GM13976 (cell line): ENCODE measurements at regions not wholly inside any gene's neighbourhood (a gene's known extent, or its start where the extent isn't known, plus 50 kb on each side); places are given as distances from the start of the nearest gene placed in this dataset.

Source experiments
- DNase-seq: peaks from one replicate; pipeline ENCODE4 v3.0.0; 2012; ENCODE audit warnings: low spot score
- in situ Hi-C: fragments of 300-500 bp; cut with MboI; formaldehyde crosslinking; loops from one replicate; pipeline ENCODE4 v1.12.0; 2022; ENCODE audit warnings: low sequenced_read_pairs, mixed read lengths, inconsistent platforms; ENCODE audit not compliant: unreplicated experiment
- TF ChIP-seq, protein P1 (sequence below): IDR thresholded peaks from 2 replicates; pipeline ENCODE4 v1.5.1; 2012; ENCODE audit warnings: borderline replicate concordance, mild to moderate bottlenecking; ENCODE audit not compliant: insufficient read depth; ENCODE audit errors: extremely low read depth, missing control alignments, control extremely low read depth

DNA sequence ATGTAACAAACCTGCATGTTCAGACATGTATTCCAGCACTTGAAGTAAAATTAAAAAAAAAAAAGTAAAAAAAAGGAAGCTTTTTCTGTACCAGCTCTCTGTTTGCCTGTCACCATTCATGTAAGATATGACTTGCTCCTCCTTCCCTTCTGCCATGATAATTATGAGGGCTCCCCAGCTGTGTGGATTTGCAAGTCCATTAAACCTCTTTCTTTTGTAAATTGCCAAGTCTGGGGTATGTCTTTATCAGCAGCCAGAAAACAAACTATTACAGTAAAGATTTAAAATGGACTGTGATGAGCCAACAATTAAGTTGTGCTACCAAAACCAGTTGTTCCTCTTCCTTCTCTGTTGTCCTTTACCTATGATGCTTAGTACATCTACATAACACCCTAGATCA is 619.6 kb downstream of the ARL4A start:
- in situ Hi-C loops, result no loop called here
- DNase-seq, result no peak
- TF ChIP-seq, protein P1, sequence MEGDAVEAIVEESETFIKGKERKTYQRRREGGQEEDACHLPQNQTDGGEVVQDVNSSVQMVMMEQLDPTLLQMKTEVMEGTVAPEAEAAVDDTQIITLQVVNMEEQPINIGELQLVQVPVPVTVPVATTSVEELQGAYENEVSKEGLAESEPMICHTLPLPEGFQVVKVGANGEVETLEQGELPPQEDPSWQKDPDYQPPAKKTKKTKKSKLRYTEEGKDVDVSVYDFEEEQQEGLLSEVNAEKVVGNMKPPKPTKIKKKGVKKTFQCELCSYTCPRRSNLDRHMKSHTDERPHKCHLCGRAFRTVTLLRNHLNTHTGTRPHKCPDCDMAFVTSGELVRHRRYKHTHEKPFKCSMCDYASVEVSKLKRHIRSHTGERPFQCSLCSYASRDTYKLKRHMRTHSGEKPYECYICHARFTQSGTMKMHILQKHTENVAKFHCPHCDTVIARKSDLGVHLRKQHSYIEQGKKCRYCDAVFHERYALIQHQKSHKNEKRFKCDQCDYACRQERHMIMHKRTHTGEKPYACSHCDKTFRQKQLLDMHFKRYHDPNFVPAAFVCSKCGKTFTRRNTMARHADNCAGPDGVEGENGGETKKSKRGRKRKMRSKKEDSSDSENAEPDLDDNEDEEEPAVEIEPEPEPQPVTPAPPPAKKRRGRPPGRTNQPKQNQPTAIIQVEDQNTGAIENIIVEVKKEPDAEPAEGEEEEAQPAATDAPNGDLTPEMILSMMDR, result no peak

DNA sequence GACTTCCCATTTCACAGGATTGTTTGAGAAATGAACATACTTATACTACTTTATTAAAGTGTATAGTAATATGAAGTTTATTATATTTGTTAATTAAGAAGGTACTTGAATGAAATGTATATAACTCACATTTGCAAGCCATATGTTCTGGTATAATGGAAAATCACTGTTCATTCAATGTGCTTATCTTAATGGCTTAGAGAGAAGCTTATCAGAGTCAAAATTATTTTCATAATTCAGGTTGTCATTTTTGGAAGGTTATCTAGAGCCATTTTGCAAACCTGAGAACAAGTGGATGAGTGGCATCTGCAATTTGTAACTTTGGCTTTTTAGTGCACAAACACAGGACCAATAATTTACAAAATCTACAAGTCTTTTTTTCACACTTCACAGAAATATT is 621.0 kb downstream of the ARL4A start:
- no peak for DNase-seq
- in situ Hi-C loops, result no loop called here
- TF ChIP-seq, protein P1, result no peak

DNA sequence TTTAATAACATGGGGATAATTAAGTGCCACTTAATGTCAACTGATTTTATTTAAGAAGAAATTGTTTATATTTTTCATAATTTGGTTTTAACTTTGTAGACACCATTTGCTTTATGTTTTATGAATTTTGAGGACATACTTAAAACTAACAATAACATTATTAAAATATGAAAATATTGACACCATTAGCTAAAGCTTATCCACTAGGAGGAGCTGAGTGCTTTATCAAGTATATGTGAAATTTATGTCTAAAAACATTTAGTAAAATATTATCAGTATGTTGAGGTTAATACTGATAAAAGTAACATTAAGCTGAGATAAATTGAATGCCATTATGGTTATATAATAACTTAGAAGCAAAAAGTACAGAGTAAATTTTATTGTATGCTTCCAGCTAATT is 622.1 kb downstream of the ARL4A start:
- TF ChIP-seq, protein P1, result no peak
- in situ Hi-C loops, result no loop called here
- DNase-seq, result no peak

DNA sequence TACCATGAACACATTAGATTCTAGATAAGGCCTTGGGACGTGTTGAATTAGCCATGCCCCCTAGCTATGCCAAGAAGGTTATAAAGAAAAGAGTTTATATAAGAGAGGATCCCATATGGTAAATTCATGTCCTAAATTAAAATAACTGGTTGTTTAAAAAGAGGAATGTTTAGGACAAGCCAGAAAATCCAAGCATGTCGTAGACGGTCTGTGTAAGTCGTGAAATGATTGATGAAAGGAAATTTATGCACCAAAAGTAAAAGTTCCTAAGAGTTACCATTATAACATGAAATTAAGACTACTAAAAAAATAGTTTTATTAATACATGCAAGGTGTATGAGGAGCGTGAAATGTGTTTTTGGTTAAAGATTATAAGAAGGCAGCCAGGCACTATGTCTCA is 624.9 kb downstream of the ARL4A start:
- DNase-seq, result no peak
- in situ Hi-C loops, result no loop called here
- TF ChIP-seq, protein P1, result no peak

DNA sequence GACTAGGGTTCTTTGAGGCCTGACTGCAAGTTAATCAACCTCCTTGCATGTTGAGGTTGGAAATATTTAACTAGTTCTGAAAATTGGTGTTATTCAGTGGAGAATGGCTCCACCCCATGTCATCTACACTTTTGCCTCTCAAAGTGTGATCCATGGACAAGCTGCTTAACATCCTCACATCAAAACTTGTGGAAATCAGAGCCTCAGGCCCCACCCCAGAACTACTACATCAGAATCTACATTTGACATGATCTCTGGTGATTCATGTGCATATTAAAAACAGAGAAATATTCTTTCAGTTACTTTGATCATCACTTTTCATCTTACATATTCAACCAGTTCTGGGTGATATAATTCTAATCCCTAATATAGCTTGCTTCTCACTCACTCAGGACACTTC is 632.9 kb downstream of the ARL4A start:
- DNase-seq, result no peak
- in situ Hi-C loops, result no loop called here
- TF ChIP-seq, protein P1, result no peak

DNA sequence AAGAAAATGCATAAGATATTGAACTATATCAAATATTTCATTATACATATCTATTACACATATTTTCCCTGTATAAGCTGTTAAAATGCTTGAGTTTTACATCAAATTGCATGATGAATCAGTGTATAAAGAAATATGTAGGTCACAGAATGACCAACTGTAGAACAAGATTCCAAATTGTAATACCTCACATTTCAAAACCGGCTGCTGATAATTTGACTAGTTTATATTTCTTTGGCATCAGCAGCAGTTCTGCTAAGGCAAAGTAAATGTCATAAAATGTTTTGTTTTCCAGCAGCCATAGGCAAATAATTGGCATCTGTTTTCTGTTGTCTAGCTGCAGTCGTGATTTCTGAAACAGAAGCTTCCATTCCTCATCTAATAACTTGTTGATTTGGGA is 633.9 kb downstream of the ARL4A start:
- in situ Hi-C loops, result no loop called here
- no peak for DNase-seq
- TF ChIP-seq, protein P1, result no peak

DNA sequence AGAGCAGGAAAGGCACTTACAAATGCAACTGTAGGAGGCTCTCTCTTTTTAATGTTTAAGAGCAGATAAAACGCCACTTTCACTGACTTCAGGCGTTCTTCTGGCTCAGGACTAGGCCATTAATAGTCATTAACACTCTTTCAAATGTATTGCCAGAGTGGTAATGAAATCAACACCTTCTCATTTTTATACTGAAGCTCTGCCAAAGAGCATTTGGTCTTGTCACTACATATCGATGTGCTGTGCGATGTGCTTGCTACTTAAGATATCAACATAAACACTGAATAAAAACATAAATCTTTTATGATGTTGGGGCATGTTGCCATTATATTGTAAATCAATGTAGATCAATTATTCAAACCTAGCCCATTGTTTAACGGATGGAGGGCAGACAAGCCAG is 634.7 kb downstream of the ARL4A start:
- TF ChIP-seq, protein P1, result no peak

More for the DNA sequence above, 634.7 kb downstream of the ARL4A start:
- no peak for DNase-seq
- in situ Hi-C loops, result no loop called here
